ENCODE measurements at regions not wholly inside any gene's neighbourhood (a gene's known extent, or its start where the extent isn't known, plus 50 kb on each side); places are given as distances from the start of the nearest gene placed in this dataset.

GRCh38 chr2:154908327-154908726 lies 209.8 kb downstream of the KCNJ3 start:
- H3K27me3 ChIP-seq, result no peaks in the 10 kb centered on the region
- H3K9me3 ChIP-seq, result peaks cover 0 to 4% of the 10 kb centered on the region in 2 donors
- TF ChIP-seq CTCF (IDR thresholded peaks at IDR 0.05), result no peak
- H3K4me3 ChIP-seq, result no peak overlapping the region
- H3K36me3 ChIP-seq, result no peaks in the 10 kb centered on the region
- intact Hi-C loops (cut with DNase I), result no loop called here
- no peaks in the 10 kb centered on the region for H3K4me1 ChIP-seq
- DNase-seq (ENCODE audit: low spot score in 2 of 2), result no peak
- H3K27ac ChIP-seq, result no peak overlapping the region
